IPS-18c (cell line): ENCODE measurements at regions not wholly inside any gene's neighbourhood (a gene's known extent, or its start where the extent isn't known, plus 50 kb on each side); places are given as distances from the start of the nearest gene placed in this dataset.
"Not testable (repeated sequence)": the region's sequence is repeated elsewhere in the genome, so short reads cannot be mapped to it uniquely, and the experiment has no call there.

ENCODE experiments used
- H3K4me3 ChIP-seq: 2 replicates; pipeline ENCODE4 v1.7.0; 2013; ENCODE audit warnings: low read depth, mild to moderate bottlenecking, low read length, moderate library complexity; ENCODE audit not compliant: insufficient read depth
- H3K9me3 ChIP-seq: one replicate; pipeline ENCODE4 v1.6.1; 2013; ENCODE audit warnings: mild to moderate bottlenecking, low read length, moderate library complexity; ENCODE audit not compliant: control insufficient read depth, insufficient read depth

DNA sequence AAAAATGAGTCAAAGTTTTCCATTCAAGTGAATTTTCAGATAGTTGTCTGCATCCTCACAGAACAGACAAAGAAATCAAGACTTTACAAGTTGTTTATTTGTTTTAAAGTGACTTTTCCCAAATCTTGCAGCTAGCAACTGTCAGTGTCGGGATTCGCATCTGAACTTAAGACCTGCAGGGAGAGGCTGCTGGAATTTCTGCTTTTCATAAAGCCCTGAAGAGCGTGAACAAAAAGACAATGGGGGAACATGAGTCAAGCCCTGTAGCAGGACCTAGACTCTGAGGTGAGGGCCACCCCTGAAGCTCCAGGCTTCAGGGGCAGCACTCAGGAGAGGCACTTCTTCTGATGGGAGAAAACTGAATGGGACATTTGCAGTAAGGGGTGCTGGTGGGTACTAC, 108.2 kb upstream of the CTAGE1 start:
- Histone ChIP-seq H3K9me3 (peaks cover 2% of the 10 kb centered on the region), H3K4me3 (no peak overlapping the region)

DNA sequence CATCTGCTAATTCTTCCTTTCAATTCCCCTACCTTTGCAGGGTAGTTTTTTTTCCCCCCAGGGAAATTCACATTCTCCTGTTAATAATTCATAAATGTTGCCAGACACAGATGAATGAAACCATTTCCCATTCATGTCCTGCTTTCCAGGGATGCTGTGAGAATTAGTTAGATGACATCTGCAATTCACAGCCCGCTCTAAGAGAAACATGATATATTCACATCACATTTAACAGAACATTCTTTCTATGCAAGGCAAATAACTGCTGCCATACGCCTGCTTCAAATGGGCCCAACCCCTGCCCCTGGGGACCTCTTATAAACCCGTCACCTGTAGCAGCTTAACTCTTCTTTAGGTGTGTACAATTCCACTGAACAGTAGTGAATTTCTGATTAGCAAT, 110.6 kb upstream of the CTAGE1 start:
- Histone ChIP-seq H3K4me3 (no peak overlapping the region), H3K9me3 (peaks cover 2% of the 10 kb centered on the region)

DNA sequence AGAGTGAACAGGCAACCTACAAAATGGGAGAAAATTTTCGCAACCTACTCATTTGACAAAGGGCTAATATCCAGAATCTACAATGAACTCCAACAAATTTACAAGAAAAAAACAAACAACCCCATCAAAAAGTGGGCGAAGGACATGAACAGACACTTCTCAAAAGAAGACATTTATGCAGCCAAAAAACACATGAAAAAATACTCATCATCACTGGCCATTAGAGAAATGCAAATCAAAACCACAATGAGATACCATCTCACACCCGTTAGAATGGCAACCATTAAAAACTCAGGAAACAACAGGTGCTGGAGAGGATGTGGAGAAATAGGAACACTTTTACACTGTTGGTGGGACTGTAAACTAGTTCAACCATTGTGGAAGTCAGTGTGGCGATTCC, 117.0 kb upstream of the CTAGE1 start:
- H3K9me3 ChIP-seq, H3K4me3 ChIP-seq: not testable (repeated sequence)

DNA sequence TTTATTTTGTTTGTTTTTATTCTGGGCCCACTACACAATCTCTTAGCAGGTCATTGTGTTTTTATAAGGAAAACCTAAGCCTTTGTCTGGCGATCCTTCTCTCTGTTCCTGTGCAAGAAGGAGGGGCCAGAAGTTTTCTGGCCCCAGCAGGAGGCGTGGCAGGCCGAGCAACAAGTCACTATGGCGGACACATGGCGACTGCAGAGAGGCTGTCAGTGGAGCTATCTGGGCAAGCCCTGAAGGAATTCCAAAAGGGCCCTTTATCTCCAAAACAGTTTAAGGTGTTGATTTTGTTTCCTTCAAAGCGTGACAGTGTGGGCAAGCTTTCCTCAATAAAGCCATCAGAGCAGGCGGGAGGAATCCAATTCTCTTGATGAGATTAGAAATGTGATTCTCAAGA, 118.8 kb upstream of the CTAGE1 start:
- H3K4me3 ChIP-seq, result no peak overlapping the region
- no peaks in the 10 kb centered on the region for H3K9me3 ChIP-seq

DNA sequence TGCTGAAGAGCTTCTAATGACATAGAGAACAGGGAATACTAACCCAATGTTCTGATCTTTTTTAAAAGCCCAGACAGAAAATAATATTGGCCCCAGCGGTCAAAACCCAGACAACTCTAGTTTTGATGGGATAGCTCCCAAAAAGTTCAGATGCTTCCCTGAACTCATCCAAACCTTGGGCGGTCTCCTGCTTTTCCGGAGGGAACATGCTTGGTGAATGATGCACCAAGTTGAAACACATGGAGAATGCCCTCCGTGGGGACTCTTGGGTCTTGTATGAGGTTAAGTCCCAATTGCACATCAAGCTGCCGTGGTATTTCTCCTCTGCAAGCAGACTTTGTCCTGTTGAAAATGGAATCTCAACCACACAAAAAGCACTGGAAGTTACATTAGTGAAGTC, 120.7 kb upstream of the CTAGE1 start:
- H3K4me3 ChIP-seq, result no peak overlapping the region

DNA sequence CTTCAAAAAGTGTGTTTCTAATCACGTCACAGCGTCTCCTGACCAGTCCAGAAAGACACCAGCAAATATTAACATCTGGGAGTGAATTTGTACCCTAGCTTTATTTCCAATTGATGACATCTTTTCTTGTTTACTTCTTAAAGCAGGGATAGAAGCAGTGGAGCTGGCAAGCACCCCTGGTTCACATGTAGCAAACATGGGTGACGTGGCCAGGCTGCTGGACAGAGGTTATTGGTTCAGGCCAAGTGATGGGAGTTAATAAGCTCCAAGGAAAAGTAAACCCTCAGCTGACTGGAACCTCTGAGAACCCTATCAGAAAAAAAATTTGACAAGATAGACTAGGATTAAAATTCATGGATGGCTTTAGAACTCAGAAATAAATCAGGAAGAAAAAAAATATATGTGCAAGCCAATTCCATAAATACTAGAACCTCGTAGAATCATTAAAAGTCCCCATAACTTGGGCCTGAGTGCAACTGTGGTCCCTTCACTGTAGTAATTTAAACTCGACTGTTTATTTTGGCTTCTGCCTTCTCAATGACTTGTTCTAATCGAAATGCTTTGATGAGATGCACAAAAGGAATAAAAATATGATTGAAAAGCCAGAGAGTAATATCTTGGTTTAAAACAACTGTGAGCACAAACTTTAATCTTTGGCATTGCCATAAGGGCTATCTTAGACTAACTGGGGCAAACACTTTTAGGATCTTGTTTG, 121.5 kb upstream of the CTAGE1 start:
- H3K9me3 ChIP-seq, result no peaks in the 10 kb centered on the region
- no peak overlapping the region for H3K4me3 ChIP-seq

More for the DNA sequence above, 120.7 kb upstream of the CTAGE1 start:
- H3K9me3 ChIP-seq, result no peaks in the 10 kb centered on the region

DNA sequence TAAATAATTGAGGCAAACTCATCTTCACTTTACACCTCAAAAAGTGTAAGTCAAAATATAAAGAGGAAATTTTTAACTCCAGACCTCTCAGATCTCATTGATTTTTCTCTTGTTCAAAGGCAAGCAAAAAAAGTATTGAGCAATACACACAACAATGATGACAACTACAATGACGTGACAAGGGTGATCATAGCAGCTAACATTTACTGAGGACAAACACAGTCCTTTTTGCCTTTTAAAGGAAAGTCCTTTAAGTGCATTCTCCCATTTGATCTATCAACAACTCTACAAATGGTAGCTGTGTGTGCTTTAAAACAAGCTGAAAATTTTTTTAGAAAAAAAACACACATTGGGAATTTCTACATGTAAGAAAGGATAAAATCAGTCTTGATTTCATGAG, 123.5 kb upstream of the CTAGE1 start:
- H3K4me3 ChIP-seq, result no peak overlapping the region
- H3K9me3 ChIP-seq, result no peaks in the 10 kb centered on the region

DNA sequence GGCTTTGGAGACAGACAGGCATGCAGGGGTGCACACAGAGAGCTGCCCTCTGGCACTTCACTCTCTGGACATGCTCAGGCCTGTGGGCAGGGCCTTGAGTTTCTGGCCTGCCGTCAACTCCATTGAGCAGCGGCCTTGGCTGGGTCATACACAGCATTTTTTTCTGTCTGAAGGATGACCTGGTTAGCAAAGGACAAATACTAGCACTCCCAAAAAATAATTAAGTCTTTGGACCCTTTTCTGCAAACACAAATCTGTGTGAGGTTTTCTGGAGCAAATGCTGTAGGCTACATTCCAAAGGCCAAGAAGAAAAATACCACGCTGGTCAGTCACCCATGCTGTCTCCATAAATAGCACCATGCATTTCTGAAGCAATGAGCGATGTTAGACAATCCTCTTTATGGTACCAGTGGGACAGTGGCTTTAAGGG, 124.7 kb upstream of the CTAGE1 start:
- H3K9me3 ChIP-seq, result no peaks in the 10 kb centered on the region

DNA sequence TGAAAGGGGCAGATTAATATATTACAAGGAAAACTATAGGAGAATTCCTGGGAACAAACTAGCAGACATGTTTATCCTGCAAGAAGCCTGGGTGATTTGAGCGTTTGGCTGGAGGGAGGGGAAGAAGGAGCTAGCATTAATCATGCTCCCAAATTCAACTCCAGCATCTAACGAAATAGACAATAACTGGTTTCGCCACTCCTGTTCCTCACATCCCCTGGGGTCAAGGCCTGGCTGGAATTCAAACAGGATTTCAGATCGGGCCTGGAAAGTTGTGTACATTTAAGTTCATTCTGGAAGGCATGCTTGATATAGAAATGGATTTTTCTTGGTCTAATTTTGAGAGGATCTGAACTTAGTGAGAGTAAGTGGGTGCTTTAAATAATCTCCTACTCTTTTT, 126.1 kb upstream of the CTAGE1 start:
- H3K9me3 ChIP-seq, result no peaks in the 10 kb centered on the region

More for the DNA sequence above, 124.7 kb upstream of the CTAGE1 start:
- H3K4me3 ChIP-seq, result no peak overlapping the region

DNA sequence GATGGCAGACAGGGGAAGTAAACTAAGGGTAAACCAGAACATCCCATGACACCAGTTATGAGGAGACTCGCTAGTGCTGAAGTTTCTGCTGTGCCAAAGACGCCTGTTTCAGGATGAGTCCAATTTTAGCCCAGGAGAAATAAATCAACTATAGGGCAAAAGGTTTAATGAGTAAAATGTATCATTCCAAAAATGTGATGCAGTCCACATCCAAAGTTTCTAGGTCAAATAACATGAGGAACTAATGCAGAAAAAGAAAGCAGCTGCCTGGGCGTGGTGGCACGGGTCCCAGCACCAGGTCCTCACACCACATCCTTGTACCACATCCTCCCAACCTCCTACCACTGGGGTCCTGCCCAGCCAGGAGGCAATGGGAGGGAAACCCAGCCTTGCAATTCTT, 126.9 kb upstream of the CTAGE1 start:
- H3K4me3 ChIP-seq, result no peak overlapping the region

More for the DNA sequence above, 126.1 kb upstream of the CTAGE1 start:
- H3K4me3 ChIP-seq, result no peak overlapping the region

DNA sequence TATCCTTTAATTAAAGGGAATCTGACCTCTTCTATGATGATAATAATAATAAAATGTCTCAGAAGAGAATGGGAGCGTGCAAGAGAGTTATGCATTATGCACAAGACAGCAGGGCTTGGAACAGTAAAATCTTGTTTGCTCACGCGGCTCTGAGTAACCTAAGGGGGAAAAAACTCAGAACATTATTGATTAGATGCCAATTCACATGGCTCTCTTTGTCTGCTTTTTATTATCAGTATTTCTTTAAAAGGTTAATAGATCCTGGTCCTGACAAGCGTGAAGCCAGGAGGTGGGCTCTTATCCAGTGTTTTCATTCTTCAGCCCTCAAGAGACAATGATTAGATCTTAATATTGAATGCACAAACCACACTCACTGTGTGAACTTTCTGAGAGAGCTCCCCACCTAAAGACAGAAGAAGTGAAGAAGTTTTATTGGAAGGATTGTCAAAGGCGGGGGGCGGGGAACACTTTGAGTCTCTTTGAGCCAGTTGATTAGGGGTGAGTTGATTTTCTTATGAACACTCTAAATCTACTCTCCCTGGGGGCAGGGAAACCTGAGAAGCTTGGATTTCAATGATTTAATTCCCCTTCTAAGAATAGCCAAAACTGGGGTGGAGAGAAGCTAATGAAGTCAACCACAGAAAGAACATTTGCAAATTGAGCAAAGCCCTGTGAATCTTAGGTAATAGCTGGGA, 127.5 kb upstream of the CTAGE1 start:
- Histone ChIP-seq H3K4me3 (no peak overlapping the region), H3K9me3 (no peaks in the 10 kb centered on the region)

More for the DNA sequence above, 126.9 kb upstream of the CTAGE1 start:
- no peaks in the 10 kb centered on the region for H3K9me3 ChIP-seq

DNA sequence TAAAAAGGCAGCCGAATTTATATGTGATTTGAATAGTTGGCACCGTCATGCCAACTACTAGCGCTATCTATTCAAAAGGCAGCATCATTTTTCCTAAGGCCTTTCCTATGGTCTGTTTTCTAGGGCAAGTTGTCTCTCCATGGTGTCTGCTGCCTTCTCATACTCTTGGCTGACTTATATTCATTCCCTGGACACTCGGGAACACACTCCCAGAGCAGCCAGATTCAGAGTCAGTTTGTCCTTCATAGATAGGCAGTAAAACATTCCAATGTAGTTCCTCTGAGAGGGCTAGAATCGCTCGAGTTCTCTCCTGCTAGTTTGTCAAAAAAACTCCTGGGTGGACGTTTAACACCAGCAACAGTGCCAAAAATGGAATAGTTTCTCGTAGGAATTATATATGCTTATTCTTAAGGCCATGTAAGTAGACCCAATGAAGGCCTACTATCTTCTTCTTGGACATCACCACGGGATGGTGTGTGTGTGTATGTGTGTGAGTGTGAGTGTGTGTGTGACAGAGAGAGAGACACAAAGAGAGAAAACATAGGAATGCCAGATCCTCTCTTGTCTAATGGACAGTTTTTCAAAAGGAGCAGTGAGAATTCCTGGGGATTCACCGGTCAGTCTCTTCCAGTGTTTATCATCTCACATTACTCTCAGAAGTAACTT, 129.3 kb upstream of the CTAGE1 start:
- Histone ChIP-seq H3K9me3 (no peaks in the 10 kb centered on the region), H3K4me3 (no peak overlapping the region)

DNA sequence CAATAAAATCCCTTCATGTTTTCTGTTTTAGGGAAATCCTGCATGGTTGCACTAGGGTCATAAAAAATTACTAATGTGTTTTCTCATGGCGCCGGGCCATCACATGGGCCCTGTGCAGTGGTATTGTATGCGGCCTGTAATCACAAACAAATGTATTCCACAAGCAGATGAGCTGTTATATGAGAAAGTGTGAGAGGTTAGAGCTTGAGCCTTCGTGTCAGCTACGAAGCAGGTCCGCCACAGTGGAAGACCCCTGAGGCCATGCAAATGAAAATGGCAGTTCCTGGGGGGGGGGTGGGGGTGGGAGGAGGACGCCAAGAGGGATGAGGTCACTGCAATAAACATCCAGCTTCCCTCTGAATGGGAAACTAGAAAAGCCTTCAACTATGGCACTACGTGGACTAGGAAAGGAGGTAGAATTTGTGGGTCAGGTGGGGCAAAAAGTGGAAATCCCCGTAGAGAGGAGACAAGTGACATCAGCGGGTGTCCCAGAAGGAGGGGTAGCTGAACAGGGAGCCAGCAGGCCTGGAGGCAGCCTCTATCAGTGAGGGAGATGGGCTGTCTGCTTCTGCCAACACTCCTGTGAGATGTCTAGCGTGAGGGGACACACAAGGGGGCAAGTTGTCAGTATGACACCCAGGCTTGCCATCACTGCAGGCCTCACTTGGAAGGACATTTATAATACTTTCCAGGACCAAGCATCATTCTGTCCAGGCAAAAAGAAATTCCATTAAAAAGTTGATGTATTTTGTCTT, 130.3 kb upstream of the CTAGE1 start:
- no peak overlapping the region for H3K4me3 ChIP-seq
- no peaks in the 10 kb centered on the region for H3K9me3 ChIP-seq

DNA sequence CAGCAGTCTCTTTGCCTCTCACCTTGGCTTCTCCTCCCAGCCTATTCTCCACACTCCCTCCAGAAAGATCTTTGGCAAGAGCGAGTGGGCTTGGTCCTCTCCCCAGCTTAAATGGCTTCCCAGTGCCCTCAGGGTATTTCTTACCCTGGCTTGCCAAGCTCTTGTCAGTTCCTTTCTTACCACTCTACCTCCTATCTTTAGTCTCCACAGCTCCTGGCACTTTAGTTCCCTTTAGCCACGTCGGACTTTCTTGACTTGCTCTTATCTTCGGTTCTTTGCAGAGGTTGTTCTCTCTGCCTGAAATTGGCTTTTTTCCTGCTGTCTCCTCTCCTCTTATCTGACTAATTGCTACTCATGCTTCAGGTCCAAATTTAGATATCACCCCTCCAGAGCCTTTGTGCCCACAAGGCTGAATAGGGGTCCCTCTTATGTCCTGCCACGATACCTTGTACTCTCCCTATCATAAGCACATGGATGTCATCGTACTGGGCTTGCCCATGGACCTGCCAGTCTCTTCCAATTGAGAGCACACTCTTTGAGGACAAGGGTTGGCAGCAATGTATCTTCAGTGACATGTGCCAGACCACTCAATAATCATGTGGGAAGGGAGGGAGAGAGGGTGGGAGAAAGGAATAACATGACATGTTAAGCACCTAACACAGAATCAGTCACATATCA, 131.7 kb upstream of the CTAGE1 start:
- H3K4me3 ChIP-seq, result no peak overlapping the region
- no peaks in the 10 kb centered on the region for H3K9me3 ChIP-seq

DNA sequence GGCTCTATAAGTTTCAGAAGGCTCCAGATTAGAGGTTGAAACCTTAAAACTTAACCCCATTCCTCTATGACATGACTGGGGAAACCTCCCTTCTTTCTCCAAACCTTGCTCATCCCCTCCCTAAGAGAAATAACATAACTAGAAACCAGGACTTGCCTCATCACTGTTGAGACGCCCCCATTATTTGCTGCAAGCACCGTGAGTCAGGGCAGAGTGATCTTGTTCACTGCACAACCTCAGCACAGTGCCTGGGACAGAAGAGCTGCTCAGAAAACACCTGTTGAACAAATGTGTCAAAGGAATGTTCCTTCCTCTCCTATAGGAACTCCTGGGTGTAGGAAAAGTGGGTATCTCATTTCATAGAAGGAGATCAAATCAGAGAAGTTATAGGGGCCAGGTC, 132.7 kb upstream of the CTAGE1 start:
- no peak overlapping the region for H3K4me3 ChIP-seq
- H3K9me3 ChIP-seq, result no peaks in the 10 kb centered on the region

DNA sequence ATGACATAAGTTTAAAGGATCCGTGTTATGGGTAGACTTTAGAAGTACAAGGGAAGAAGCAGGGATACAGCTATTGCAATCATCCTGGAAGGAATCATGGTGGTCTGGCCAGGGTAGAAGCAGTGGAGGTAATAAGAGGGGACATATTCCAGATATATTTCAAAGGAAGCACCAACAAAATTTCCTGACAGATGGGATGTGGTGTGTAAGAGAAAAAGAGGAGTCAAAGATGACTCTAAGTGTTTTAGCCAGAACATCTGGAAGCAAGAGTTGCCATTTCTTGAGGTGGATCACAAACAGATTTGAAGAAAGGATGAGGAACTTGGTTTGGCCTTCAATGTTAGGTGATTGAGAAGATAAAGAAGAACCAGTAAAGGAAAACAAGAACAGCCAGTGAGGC, 133.1 kb upstream of the CTAGE1 start:
- no peak overlapping the region for H3K4me3 ChIP-seq

DNA sequence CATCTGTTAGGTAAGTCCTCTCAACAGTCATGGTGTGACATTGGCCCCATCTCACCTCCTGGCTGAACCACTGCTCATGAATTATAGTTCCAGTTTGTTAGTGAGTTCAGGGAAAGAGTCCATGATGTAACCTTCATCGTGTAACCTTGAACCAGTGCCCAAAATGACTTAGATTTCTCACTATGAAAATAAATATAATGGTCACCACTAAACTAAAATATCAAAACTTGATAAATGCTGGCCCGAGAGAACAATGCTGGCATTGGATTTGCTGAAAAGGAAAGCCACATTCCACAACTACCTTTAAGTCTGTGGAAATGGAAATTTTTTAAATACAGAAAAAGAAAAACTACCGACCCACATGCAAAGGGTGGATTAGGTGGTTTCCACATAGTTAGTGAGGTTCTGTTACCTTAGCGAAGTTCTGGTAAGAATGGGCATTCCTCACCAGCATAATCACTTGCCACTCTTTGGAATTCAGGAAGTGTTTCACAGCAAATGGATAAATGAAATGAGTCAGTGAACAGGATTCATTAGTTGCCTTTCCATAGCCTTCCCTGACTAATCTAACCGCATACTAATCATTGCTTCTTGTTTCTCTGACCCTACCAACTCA, 133.9 kb upstream of the CTAGE1 start:
- Histone ChIP-seq H3K4me3 (no peak overlapping the region), H3K9me3 (no peaks in the 10 kb centered on the region)

More for the DNA sequence above, 133.1 kb upstream of the CTAGE1 start:
- H3K9me3 ChIP-seq, result no peaks in the 10 kb centered on the region
